SU-DHL-6 (cell line): ENCODE measurements at regions not wholly inside any gene's neighbourhood (a gene's known extent, or its start where the extent isn't known, plus 50 kb on each side); places are given as distances from the start of the nearest gene placed in this dataset.

Experiments
- EZH2phosphoT487 ChIP-seq: fragments of 200-600 bp; sonication (generic), shearing (Covaris generic); conservative IDR thresholded peaks from 2 replicates; pipeline ENCODE4 v1.6.1; 2018; ENCODE audit warnings: mild to moderate bottlenecking, antibody characterized with exemption, low read length, moderate library complexity, mixed read lengths
- TF ChIP-seq, protein P1 (sequence below): fragments of 200-600 bp; sonication (generic); IDR thresholded peaks from one replicate; pipeline ENCODE4 v1.5.1; 2017; ENCODE audit warnings: antibody characterized with exemption, mild to moderate bottlenecking, low read length, moderate library complexity; ENCODE audit not compliant: insufficient read depth, poor library complexity, severe bottlenecking

DNA sequence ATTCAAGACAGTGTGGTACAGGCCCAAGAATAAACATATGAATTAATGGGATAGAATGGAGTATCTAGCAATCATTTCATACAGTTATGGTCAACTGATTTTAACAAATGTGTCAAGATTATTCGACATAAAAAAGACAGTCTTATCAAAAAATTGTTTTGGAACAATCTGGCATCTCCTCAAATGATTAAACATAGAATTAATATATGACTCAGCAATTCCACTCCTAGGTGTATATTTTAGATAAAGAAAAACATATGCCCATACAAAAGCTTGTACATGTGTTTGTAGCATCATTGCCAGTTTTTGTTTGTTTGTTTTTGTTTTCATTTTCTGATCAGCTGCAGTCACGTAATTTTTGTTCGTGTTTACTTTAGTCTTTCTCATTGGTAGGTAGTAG lies 1188.3 kb downstream of the BRINP3 start:
- TF ChIP-seq, protein P1, sequence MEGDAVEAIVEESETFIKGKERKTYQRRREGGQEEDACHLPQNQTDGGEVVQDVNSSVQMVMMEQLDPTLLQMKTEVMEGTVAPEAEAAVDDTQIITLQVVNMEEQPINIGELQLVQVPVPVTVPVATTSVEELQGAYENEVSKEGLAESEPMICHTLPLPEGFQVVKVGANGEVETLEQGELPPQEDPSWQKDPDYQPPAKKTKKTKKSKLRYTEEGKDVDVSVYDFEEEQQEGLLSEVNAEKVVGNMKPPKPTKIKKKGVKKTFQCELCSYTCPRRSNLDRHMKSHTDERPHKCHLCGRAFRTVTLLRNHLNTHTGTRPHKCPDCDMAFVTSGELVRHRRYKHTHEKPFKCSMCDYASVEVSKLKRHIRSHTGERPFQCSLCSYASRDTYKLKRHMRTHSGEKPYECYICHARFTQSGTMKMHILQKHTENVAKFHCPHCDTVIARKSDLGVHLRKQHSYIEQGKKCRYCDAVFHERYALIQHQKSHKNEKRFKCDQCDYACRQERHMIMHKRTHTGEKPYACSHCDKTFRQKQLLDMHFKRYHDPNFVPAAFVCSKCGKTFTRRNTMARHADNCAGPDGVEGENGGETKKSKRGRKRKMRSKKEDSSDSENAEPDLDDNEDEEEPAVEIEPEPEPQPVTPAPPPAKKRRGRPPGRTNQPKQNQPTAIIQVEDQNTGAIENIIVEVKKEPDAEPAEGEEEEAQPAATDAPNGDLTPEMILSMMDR: no peak
- TF ChIP-seq EZH2phosphoT487: no peak
